HG03060 (cell line): ENCODE measurements at regions not wholly inside any gene's neighbourhood (a gene's known extent, or its start where the extent isn't known, plus 50 kb on each side); places are given as distances from the start of the nearest gene placed in this dataset.

ENCODE experiments used
- ATAC-seq: cut with Tn5 transposase; IDR thresholded peaks from one replicate; pipeline ENCODE4 v1.9.1; 2021; ENCODE audit warnings: low read depth, moderate number of reproducible peaks; ENCODE audit not compliant: unreplicated experiment

- no peak for ATAC-seq
Measured at GRCh38 chr18:25815659-25816058, 274.8 kb downstream of the SS18 start.

DNA sequence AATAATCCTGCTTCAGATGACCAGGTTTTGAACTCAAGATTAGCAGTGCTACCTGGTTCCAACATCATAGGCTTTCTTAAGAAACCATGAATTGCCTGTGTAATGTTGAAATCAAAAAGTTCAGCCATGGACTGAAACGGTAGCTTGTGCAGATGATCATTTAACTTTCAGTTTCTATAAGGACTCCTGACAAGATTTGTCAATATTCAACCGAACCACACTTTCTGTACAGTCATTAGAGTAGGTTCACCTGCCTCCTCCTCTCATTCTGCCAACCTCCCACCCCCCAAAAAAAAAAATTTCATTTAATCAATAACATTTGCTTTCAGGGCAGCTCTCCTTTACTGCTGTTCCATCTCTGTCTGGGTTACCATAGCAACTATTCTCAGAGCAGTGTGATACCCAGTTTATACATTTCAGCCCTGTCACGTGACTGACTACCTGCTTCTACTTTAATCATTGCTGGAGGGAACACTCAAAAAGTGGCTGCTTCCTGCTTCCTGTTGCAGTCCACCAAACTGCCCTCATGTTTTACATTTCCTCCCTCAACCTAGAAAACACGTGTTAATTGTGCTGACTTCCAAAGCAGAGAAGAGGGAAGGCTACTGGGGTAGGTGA lies 275.5 kb downstream of the SS18 start:
- peak; percentile 93 for ATAC-seq

- no peak for ATAC-seq
Measured at GRCh38 chr18:25813110-25813509, 277.3 kb downstream of the SS18 start.

DNA sequence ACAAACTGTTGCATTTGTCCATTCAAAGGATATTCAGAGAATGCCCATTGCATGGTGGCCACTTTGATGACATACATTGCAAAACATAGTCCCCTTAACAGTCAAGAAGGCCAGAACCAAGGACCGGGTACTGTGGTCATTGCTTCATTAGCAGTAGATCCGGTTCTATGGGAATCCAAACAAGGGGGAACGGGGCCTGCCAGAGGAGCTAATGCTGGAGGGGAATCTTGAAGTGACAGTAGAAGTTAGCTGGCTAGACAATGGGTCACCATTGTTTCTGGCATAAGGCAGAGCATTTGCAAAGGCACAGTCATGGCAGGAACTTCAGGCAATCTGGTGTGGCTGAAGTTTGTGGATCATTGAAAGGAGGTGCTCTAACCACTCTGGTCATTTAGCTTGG lies 279.7 kb downstream of the SS18 start:
- no peak for ATAC-seq

DNA sequence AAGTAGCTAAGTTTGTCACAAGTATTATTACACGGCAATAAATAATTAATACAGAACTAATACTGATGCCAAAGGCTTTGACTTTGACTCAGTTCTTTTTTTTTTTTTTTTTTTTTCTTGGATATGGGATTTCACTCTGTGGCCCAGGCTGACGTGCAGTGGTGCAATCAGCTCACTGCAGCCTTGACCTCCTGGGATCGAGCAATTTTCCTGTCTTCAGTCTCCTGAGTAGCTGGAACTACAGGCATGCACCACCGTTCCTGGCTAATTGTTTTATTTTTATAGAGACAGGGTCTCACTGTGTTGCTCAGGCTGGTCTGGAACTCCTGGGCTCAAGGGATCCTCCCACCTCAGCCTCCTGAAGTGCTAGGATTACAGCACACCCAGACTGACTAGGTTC lies 284.5 kb downstream of the SS18 start:
- ATAC-seq: no peak

DNA sequence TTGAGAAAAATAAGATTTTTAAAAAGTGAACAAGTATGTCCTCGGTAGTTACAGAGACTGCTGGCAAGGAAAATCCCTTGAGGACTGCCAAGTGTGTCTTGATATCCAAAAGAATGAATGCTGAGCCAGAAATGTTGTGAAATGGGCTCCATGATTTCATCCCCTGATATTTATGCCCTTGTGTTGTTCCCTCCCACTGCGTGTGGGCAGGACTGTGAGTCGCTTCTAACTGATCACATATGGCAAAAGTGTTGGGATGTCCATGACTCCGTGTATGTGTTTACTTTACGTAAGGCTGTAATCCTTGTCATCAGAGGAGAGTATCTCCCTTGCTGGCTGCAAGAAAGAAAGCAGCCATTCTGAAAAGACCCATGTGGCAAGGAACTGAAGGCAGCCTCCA lies 285.1 kb downstream of the SS18 start:
- ATAC-seq: no peak

- ATAC-seq: no peak
Measured at GRCh38 chr18:25799231-25799630, 291.2 kb downstream of the SS18 start.

GRCh38 chr18:25798046-25798445 lies 292.4 kb downstream of the SS18 start:
- no peak for ATAC-seq

- ATAC-seq: no peak
Measured at GRCh38 chr18:25795213-25795612, 295.2 kb downstream of the SS18 start.

DNA sequence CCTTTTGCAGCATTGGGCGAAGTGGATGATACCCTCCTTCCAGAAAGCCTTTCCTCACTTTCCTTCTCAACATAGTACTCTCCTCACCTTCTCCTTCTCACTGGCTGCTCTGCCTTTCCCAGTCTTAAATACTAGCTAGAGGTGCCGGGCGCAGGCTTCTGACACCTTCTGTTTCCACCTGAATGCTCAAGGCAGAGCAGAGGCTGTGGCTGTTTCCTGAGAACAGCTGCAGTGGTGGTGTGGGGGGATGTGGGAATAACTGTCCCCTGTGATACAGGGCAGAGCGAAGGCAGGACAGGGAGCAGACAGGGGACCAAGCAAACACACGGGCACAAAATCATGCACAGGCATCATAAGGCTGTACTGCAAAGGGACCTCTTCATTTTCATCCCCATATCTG lies 303.1 kb downstream of the SS18 start:
- no peak for ATAC-seq

GRCh38 chr18:25786758-25787157 lies 303.7 kb downstream of the SS18 start:
- no peak for ATAC-seq

DNA sequence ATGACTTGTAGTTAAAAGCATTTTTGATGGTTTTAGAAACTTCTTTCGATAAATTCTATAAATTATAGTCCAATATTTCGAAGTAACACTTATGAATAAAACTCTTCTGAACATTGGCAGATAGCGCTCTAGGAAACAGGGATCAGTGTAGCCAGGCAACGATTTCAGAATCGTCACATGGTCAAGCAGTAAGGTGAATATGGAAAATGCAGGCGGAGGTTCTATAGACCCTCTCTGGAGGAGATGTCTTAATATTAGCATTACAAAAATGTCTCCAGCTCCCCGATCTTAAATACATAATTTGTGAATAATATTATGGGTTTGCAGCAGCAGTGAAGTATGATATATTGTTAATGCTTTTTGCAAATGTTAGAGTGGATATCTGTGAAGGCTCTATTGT lies 310.3 kb downstream of the SS18 start:
- no peak for ATAC-seq

DNA sequence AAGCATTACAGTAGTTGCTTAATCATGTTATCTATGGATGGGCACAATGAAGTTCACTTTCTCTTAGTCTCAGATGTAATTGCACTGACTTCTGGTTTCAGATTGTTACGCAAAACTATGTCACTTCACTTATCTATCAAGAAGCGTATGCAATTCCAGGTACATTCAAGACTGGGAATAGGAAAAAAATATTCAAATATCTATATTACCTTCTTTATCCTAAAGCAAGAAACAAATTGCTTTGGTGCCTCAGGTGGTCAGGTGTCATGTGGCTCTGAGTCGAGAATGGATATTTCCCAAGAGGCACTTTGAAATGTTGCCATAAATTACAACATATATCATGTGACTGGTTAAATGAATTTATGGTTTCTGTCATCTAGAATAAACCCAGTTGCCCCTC lies 318.6 kb downstream of the SS18 start:
- no peak for ATAC-seq

- no peak for ATAC-seq
Measured at GRCh38 chr18:25764777-25765176, 325.6 kb downstream of the SS18 start.

DNA sequence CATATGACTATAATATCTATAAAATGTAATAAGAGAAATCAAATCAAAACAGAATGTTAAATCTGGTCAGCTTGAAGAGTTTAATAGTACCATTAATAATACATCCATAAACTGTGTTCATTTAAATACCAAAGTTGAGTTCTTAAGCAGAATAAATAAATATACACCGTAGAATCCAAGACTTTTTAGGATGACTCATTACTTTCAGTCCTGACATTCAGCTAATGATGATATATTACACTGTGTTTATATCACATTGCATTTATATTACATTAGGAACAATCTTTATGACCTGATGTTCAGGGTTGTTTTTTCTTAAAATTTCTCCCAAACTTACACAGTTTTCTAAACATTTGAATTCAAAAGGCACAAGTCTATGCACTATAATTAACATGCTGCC lies 331.3 kb downstream of the SS18 start:
- no peak for ATAC-seq

GRCh38 chr18:25743646-25744151 lies 346.7 kb downstream of the SS18 start:
- no peak for ATAC-seq

- no peak for ATAC-seq
Measured at GRCh38 chr18:25739376-25739775, 351.0 kb downstream of the SS18 start.

DNA sequence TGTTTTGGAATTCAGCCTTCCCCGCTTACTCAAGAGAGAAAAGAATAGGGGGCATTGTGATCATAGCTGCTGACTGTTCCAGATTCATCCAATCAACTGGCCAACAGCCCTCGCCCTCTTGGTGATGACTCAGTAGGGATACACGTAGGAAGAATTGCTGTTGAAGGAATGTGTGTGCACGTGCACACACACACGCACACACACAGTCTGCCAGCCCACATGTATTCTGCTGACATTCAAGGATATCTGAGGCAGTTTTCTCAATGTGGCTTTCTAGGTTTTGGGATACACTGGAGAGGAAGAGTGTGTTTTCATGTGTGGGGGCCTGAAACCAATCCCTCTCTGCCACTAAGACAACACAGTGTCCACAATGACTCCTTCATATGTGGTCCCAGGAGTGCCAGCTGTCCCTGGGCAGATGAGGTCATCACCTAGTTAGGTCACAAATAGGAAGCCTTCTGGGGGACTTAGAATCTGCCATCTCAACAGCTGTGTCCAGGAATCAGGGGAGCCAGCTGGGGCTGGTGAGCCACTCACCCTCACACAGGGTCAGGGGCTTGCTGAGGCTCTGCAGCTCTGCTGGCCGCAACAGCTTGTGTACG lies 352.6 kb downstream of the SS18 start:
- no peak for ATAC-seq

- no peak for ATAC-seq
Measured at GRCh38 chr18:25736516-25736915, 353.9 kb downstream of the SS18 start.

- no peak for ATAC-seq
Measured at GRCh38 chr18:25735459-25735858, 355.0 kb downstream of the SS18 start.

DNA sequence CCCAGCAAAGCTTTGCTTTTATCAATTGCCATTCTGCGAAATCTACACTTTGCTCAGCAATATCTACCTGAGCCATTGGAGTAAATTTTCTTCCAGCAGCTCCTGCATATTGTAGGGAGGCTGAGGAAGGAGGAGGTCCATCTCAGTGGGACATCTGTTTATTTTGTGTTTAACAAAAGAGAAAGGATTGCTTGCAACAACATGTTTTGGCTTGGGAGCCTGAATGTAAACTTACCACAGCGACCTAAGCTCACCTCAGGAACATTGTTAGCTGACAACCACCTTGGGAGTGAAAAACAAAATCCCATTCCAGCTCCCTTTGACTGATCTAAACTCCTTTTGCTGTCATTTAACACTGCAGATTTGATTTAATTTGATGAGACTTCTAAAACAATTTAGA lies 356.1 kb downstream of the SS18 start:
- ATAC-seq: no peak

DNA sequence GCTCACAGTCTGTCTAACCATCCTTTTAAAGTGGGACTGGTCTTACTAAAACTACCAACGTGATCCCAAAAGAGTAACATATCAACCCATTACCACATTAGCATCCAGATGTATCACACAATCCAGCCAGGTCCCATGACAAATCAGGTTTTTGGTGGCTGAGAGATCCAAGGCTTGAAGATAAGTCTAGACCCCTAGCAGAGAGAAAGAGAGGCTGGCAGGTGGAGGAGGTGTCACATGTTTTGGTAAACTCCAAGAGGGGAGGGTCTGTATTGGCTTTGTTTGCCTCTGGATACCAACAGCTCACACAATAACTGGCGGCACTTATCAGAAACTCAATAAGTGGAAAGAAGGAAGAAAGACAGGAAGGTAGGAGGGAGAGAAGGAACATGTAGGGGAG lies 357.6 kb downstream of the SS18 start:
- ATAC-seq: no peak

- no peak for ATAC-seq
Measured at GRCh38 chr18:25729072-25729471, 361.3 kb downstream of the SS18 start.
